ENCODE measurements at regions not wholly inside any gene's neighbourhood (a gene's known extent, or its start where the extent isn't known, plus 50 kb on each side); places are given as distances from the start of the nearest gene placed in this dataset.

DNA sequence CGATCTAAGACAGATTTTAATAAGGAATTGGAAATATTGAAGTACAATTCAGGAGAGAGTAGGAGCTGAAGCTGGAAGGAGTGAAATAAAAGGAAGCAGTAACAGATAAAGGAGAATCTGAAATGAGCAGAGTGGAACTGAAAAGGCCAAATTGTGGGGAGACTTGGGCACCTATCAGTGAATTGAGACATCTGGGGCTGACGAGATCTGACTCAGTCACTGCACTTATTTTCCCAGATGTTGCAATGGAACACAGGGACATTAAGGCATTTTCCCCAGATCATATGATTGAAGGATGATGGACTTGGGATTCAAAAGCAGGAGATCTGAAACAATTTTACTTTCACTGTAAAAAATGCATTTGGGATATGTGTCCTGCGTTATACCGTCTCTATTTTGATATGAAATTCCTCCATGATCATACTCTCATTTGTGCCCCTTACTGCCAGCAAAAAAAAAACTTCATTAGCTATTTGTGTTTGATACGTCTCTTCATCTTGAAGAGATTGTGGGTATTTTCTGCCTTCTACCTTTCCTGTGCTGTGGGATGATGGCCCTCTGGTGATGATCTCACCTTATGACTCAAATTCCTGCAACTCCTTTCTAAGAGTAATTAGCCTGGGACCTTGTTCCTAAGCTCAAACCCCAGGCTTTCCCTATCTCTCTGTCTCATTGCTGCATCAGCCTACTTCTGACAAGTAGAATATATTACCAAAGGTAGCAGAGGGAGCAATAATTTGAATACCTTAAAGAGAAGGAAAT is 278.5 kb upstream of the MAN1A1 start (continued):
- TF ChIP-seq, protein P1, sequence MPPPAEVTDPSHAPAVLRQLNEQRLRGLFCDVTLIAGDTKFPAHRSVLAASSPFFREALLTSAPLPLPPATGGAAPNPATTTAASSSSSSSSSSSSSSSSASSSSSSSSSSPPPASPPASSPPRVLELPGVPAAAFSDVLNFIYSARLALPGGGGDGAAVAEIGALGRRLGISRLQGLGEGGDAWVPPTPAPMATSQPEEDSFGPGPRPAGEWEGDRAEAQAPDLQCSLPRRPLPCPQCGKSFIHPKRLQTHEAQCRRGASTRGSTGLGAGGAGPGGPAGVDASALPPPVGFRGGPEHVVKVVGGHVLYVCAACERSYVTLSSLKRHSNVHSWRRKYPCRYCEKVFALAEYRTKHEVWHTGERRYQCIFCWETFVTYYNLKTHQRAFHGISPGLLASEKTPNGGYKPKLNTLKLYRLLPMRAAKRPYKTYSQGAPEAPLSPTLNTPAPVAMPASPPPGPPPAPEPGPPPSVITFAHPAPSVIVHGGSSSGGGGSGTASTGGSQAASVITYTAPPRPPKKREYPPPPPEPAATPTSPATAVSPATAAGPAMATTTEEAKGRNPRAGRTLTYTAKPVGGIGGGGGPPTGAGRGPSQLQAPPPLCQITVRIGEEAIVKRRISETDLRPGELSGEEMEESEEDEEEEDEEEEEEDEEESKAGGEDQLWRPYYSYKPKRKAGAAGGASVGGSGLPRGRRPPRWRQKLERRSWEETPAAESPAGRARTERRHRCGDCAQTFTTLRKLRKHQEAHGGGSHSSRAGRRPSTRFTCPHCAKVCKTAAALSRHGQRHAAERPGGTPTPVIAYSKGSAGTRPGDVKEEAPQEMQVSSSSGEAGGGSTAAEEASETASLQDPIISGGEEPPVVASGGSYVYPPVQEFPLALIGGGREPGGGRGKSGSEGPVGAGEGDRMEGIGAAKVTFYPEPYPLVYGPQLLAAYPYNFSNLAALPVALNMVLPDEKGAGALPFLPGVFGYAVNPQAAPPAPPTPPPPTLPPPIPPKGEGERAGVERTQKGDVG (CRISPR knock-in tag; IDR thresholded peaks at IDR 0.05; ENCODE audit: borderline replicate concordance): no peak
- no peak for TF ChIP-seq ZKSCAN1 (IDR thresholded peaks at IDR 0.05; ENCODE audit: low read length)
- TF ChIP-seq TAF1 (CRISPR knock-in tag; IDR thresholded peaks at IDR 0.05): no peak
- no peak for TF ChIP-seq KDM5B (CRISPR knock-in tag; IDR thresholded peaks at IDR 0.05; ENCODE audit: borderline replicate concordance)
- TF ChIP-seq NFKBIZ (CRISPR knock-in tag; IDR thresholded peaks at IDR 0.05): no peak
- TF ChIP-seq SPEN (CRISPR knock-in tag; IDR thresholded peaks at IDR 0.05; ENCODE audit: low read depth): no peak
- no peak for TF ChIP-seq ZFX (CRISPR knock-in tag; IDR thresholded peaks at IDR 0.05; ENCODE audit: low read depth)
- TF ChIP-seq PAF1 (CRISPR knock-in tag; IDR thresholded peaks at IDR 0.05): no peak
- TF ChIP-seq ZC3H13 (CRISPR knock-in tag; IDR thresholded peaks at IDR 0.05): no peak

- no peak for ATAC-seq
- no peaks in the 10 kb centered on the region for H3K4me1 ChIP-seq (ENCODE audit: insufficient read depth, low read length)
- H3K79me2 ChIP-seq (ENCODE audit: insufficient read depth, low read length): no peaks in the 10 kb centered on the region
- no peaks in the 10 kb centered on the region for H3K27me3 ChIP-seq (ENCODE audit: control insufficient read depth in 1 of 2, insufficient read depth in 2 of 2, low read length in 2 of 2)
- H2AFZ ChIP-seq (ENCODE audit: low read length): no peak overlapping the region
- H3K9ac ChIP-seq (ENCODE audit: insufficient read depth, low read depth, low read length): no peak overlapping the region
- H3K36me3 ChIP-seq (replicated peaks in 1 of 2; ENCODE audit: control insufficient read depth in 1 of 2, insufficient read depth in 2 of 2, low read length in 2 of 2): no peaks in the 10 kb centered on the region
- in situ Hi-C loops (cut with HindIII; ENCODE audit: extremely low pct_ligation_motif_present, low pct_unique_long_range_greater_than_20kb) (no loop called here), intact Hi-C loops (cut with micrococcal nuclease; ENCODE audit: unreplicated experiment) (no loop called here)
- ChIA-PET CTCF (ENCODE audit: low intra/inter-chr PET ratio, low total read pairs) (no interaction called here), POLR2A (no interaction called here)
- no peaks in the 10 kb centered on the region for H4K20me1 ChIP-seq (ENCODE audit: insufficient read depth, low read length)
- WGBS (ENCODE audit: low lambda C conversion rate): 27% methylated on average over 4 of the region's 4 CpGs
- no peak overlapping the region for H3K4me2 ChIP-seq (ENCODE audit: low read depth, low read length)
- BruUV-seq (replicated peaks): no TSS peak
- no peak overlapping the region for H3K4me3 ChIP-seq (replicated peaks in 1 of 3; ENCODE audit: insufficient read depth in 1 of 3, low read depth in 2 of 3, low read length in 3 of 3)
- no peaks in the 10 kb centered on the region for H3K9me3 ChIP-seq (ENCODE audit: low read length)
- DNase-seq (ENCODE audit: low spot score): no peak
- no peak for FAIRE-seq
- no peak overlapping the region for H3K27ac ChIP-seq (ENCODE audit: extremely low read length, insufficient read depth, low read length)
- TF ChIP-seq, protein P2, sequence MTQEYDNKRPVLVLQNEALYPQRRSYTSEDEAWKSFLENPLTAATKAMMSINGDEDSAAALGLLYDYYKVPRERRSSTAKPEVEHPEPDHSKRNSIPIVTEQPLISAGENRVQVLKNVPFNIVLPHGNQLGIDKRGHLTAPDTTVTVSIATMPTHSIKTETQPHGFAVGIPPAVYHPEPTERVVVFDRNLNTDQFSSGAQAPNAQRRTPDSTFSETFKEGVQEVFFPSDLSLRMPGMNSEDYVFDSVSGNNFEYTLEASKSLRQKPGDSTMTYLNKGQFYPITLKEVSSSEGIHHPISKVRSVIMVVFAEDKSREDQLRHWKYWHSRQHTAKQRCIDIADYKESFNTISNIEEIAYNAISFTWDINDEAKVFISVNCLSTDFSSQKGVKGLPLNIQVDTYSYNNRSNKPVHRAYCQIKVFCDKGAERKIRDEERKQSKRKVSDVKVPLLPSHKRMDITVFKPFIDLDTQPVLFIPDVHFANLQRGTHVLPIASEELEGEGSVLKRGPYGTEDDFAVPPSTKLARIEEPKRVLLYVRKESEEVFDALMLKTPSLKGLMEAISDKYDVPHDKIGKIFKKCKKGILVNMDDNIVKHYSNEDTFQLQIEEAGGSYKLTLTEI (CRISPR knock-in tag; conservative IDR thresholded peaks at IDR 0.05): no peak
- TF ChIP-seq MED1 (CRISPR knock-in tag; IDR thresholded peaks at IDR 0.05) (no peak), NR2C2 (CRISPR knock-in tag; IDR thresholded peaks at IDR 0.05; ENCODE audit: borderline replicate concordance) (no peak), ZNF614 (CRISPR knock-in tag; IDR thresholded peaks at IDR 0.05; ENCODE audit: borderline replicate concordance) (no peak), ZFP36 (IDR thresholded peaks at IDR 0.05; ENCODE audit: borderline replicate concordance, low read depth, low read length, partially characterized antibody) (no peak), SUZ12 (IDR thresholded peaks at IDR 0.05; ENCODE audit: low read depth, low read length) (no peak)
- TF ChIP-seq, protein P3, sequence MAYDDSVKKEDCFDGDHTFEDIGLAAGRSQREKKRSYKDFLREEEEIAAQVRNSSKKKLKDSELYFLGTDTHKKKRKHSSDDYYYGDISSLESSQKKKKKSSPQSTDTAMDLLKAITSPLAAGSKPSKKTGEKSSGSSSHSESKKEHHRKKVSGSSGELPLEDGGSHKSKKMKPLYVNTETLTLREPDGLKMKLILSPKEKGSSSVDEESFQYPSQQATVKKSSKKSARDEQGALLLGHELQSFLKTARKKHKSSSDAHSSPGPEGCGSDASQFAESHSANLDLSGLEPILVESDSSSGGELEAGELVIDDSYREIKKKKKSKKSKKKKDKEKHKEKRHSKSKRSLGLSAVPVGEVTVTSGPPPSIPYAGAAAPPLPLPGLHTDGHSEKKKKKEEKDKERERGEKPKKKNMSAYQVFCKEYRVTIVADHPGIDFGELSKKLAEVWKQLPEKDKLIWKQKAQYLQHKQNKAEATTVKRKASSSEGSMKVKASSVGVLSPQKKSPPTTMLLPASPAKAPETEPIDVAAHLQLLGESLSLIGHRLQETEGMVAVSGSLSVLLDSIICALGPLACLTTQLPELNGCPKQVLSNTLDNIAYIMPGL (CRISPR knock-in tag; IDR thresholded peaks at IDR 0.05; ENCODE audit: borderline replicate concordance in 1 of 2, low read depth in 1 of 2): no peak
These were observed 277.5 kb upstream of the MAN1A1 start for GRCh38 chr6:119626884-119627619.
